K562 (cell line): ENCODE measurements at regions not wholly inside any gene's neighbourhood (a gene's known extent, or its start where the extent isn't known, plus 50 kb on each side); places are given as distances from the start of the nearest gene placed in this dataset.

Experiments used
- ATAC-seq: fragments of 200-7000 bp; cut with Tn5 transposase; 3 replicates; pipeline ENCODE4 v1.9.1; 2020; ENCODE audit warnings: moderate library complexity
- BruUV-seq: library from RNA; stranded (reverse); fragments of 400-500 nt; replicated peaks from 2 replicates; lab custom pipeline; 2021; lab: Mats Ljungman, UMichigan
- CTCF ChIA-PET: fragments of 300-600 bp; formaldehyde crosslinking; extraction: SDS; loops from one replicate; lab custom pipeline; 2021; ENCODE audit warnings: low intra/inter-chr PET ratio; lab: Yijun Ruan, JAX
- POLR2A ChIA-PET: fragments of 300-600, 350-650 bp; sonication (Branson Sonifier 250); formaldehyde crosslinking; extraction: SDS; loops from one replicate; lab custom pipeline; 2021; ENCODE audit warnings: antibody characterized with exemption, inconsistent platforms; lab: Yijun Ruan, JAX
- DNase-seq, 4 experiments: peaks; one replicate each; pipeline versions ENCODE4 v3.0.0 to v3.0.0-alpha.2; 2011 to 2018; ENCODE audit warnings: low spot score in 3 of 4, mixed read lengths in 3 of 4; ENCODE audit errors: extremely low read depth in 1 of 4
- FAIRE-seq: peaks from 2 replicates; lab custom pipeline; 2011; peaks lifted over from hg19 to GRCh38; lab: Jason Lieb, UNC
- H2AFZ ChIP-seq: 2 replicates; pipeline ENCODE4 v1.6.0; 2011; ENCODE audit warnings: low read depth, low read length, control low read depth, inconsistent platforms
- H3K27ac ChIP-seq: fragments of 200-600 bp; 3 replicates; pipeline ENCODE4 v1.8.0; 2011; ENCODE audit warnings: low read depth, mild to moderate bottlenecking, control low read depth, inconsistent platforms, low read length, moderate library complexity, mixed read lengths; ENCODE audit errors: extremely low read depth
- H3K27me3 ChIP-seq, 2 experiments: fragments of 300-600 bp in 1 of 2; 2 replicates in 1 of 2; 3 replicates in 1 of 2; pipeline versions ENCODE4 v1.6.0 to v1.8.0; 2011; ENCODE audit warnings: inconsistent platforms in 2 of 2, low read length in 2 of 2, mild to moderate bottlenecking in 1 of 2, mixed read lengths in 1 of 2, moderate library complexity in 1 of 2; ENCODE audit not compliant: control insufficient read depth in 2 of 2, insufficient read depth in 2 of 2
- H3K36me3 ChIP-seq: fragments of 300-600 bp; 3 replicates; pipeline ENCODE4 v1.8.0; 2011; ENCODE audit warnings: mild to moderate bottlenecking, low read length, inconsistent platforms; ENCODE audit not compliant: control insufficient read depth, insufficient read depth
- H3K4me1 ChIP-seq, 2 experiments: fragments of 200-600 bp in 1 of 2; replicated peaks in 1 of 2; 2 replicates in 1 of 2; 3 replicates in 1 of 2; pipeline versions ENCODE4 v1.5.1 to v1.8.0; 2011; ENCODE audit warnings: inconsistent platforms in 2 of 2, low read length in 2 of 2, mild to moderate bottlenecking in 1 of 2, mixed read lengths in 1 of 2, moderate library complexity in 1 of 2; ENCODE audit not compliant: control insufficient read depth in 2 of 2, insufficient read depth in 2 of 2
- H3K4me2 ChIP-seq: 2 replicates; pipeline ENCODE4 v1.6.1; 2011; ENCODE audit warnings: low read length, control low read depth, inconsistent platforms, mixed read lengths; ENCODE audit not compliant: insufficient read depth
- H3K4me3 ChIP-seq: fragments of 200-600 bp; sonication (generic), shearing (Covaris generic); 2 replicates; pipeline ENCODE4 v1.5.1; 2016; ENCODE audit warnings: control low read depth, inconsistent platforms
- H3K79me2 ChIP-seq: fragments of 200-600 bp; 3 replicates; pipeline ENCODE4 v1.8.0; 2011; ENCODE audit warnings: low read length, inconsistent platforms; ENCODE audit not compliant: control insufficient read depth, insufficient read depth
- H3K9ac ChIP-seq, 2 experiments: 2 replicates each; pipeline versions ENCODE4 v1.6.0 to v1.6.1; 2011; ENCODE audit warnings: low read depth in 2 of 2, low read length in 2 of 2, control low read depth in 1 of 2, inconsistent platforms in 1 of 2, mild to moderate bottlenecking in 1 of 2, mixed read lengths in 1 of 2; ENCODE audit not compliant: insufficient read depth in 1 of 2
- H3K9me1 ChIP-seq: one replicate; pipeline ENCODE4 v1.6.0; 2011; ENCODE audit warnings: inconsistent platforms, mild to moderate bottlenecking, low read length, moderate library complexity; ENCODE audit not compliant: control insufficient read depth, insufficient read depth
- H3K9me3 ChIP-seq: replicated peaks from 2 replicates; pipeline ENCODE4 v1.5.1; 2011; ENCODE audit warnings: low read depth, low read length, inconsistent platforms; ENCODE audit not compliant: control insufficient read depth, insufficient read depth
- H4K20me1 ChIP-seq: replicated peaks from 2 replicates; pipeline ENCODE4 v1.6.1; 2011; ENCODE audit warnings: low read length, inconsistent platforms, mixed read lengths; ENCODE audit not compliant: control insufficient read depth, insufficient read depth
- DMBX1 ChIP-seq: fragments of 250-450 bp; sonication (Bioruptor Pico); IDR thresholded peaks from 2 replicates; pipeline ENCODE4 v1.8.0; 2022; ENCODE audit warnings: inconsistent platforms, mild to moderate bottlenecking, moderate library complexity, borderline replicate concordance
- HEY1 ChIP-seq: fragments of 250-450 bp; sonication (Bioruptor Pico); IDR thresholded peaks from 2 replicates; pipeline ENCODE4 v1.5.0; 2020; ENCODE audit warnings: mild to moderate bottlenecking, moderate library complexity, borderline replicate concordance
- MECOM ChIP-seq: fragments of 250-450 bp; sonication (Bioruptor Pico); IDR thresholded peaks from 2 replicates; pipeline ENCODE4 v1.8.0; 2022; ENCODE audit warnings: inconsistent platforms
- PHB ChIP-seq: fragments of 250-450 bp; sonication (Bioruptor Pico); IDR thresholded peaks from 2 replicates; pipeline ENCODE4 v1.5.0; 2021
- RBM17 ChIP-seq: fragments of 200-400 bp; formaldehyde crosslinking; IDR thresholded peaks from 2 replicates; pipeline ENCODE4 v1.6.1; 2017; ENCODE audit warnings: low read depth, mild to moderate bottlenecking, low read length, borderline replicate concordance
- U2AF1 ChIP-seq: fragments of 200-400 bp; formaldehyde crosslinking; optimal IDR thresholded peaks from 2 replicates; pipeline ENCODE3; 2017; ENCODE audit warnings: mild to moderate bottlenecking, low read depth, low read length, moderate library complexity
- ZKSCAN1 ChIP-seq: fragments of 150-350 bp; IDR thresholded peaks from 2 replicates; pipeline ENCODE4 v1.6.1; 2016; ENCODE audit warnings: low read depth, low read length
- ZNF398 ChIP-seq: fragments of 250-450 bp; sonication (Bioruptor Pico); IDR thresholded peaks from 2 replicates; pipeline ENCODE4 v1.8.0; 2021; ENCODE audit warnings: moderate library complexity, mild to moderate bottlenecking, inconsistent platforms
- ZNF609 ChIP-seq: sonication (generic); formaldehyde crosslinking; IDR thresholded peaks from 2 replicates; pipeline ENCODE4 v1.8.1; 2023; ENCODE audit warnings: missing genetic modification reagents, mild to moderate bottlenecking, borderline replicate concordance
- WGBS: fragments of 100-300 bp; shearing (Covaris generic); methylation state at CpG from one replicate; pipeline ENCODE4 v1.1.6; 2016; ENCODE audit warnings: low coverage, mixed read lengths; ENCODE audit not compliant: insufficient coverage; ENCODE audit errors: missing lambda C conversion rate; 5-methylcytosine and 5-hydroxymethylcytosine counted together
- in situ Hi-C: fragments of 300-500 bp; cut with MboI; formaldehyde crosslinking; loops from 4 replicates; pipeline ENCODE4 v1.15.0; 2018; ENCODE audit warnings: inconsistent platforms, mixed read lengths
- intact Hi-C: fragments of 100-400 bp; cut with micrococcal nuclease; formaldehyde crosslinking; loops from 2 replicates; pipeline ENCODE4 v1.14.2; 2022
- TF ChIP-seq, protein P1 (sequence below): fragments of 450-650 bp; IDR thresholded peaks from 2 replicates; pipeline ENCODE4 v1.6.1; 2016
- TF ChIP-seq, protein P2 (sequence below): sonication (generic); IDR thresholded peaks from 2 replicates; pipeline ENCODE4 v1.6.1; 2016

GRCh38 chr2:57575700-57576268 lies 470.8 kb upstream of the VRK2 start (continued):
- TF ChIP-seq, protein P1, sequence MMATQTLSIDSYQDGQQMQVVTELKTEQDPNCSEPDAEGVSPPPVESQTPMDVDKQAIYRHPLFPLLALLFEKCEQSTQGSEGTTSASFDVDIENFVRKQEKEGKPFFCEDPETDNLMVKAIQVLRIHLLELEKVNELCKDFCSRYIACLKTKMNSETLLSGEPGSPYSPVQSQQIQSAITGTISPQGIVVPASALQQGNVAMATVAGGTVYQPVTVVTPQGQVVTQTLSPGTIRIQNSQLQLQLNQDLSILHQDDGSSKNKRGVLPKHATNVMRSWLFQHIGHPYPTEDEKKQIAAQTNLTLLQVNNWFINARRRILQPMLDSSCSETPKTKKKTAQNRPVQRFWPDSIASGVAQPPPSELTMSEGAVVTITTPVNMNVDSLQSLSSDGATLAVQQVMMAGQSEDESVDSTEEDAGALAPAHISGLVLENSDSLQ = no peak
- no peak for TF ChIP-seq ZKSCAN1
- TF ChIP-seq RBM17 = no peak

GRCh38 chr2:57576983-57577382 lies 469.6 kb upstream of the VRK2 start:
- POLR2A ChIA-PET = no interaction called here
- Histone ChIP-seq H2AFZ (no peak overlapping the region), H3K27ac (no peak overlapping the region), H3K79me2 (no peaks in the 10 kb centered on the region), H3K36me3 (no peaks in the 10 kb centered on the region), H4K20me1 (no peaks in the 10 kb centered on the region), H3K9me3 (no peaks in the 10 kb centered on the region), H3K4me3 (no peak overlapping the region), H3K9ac (no peak overlapping the region)
- DNase-seq (no peak), FAIRE-seq (no peak)
- BruUV-seq = no TSS peak
- TF ChIP-seq, protein P2, sequence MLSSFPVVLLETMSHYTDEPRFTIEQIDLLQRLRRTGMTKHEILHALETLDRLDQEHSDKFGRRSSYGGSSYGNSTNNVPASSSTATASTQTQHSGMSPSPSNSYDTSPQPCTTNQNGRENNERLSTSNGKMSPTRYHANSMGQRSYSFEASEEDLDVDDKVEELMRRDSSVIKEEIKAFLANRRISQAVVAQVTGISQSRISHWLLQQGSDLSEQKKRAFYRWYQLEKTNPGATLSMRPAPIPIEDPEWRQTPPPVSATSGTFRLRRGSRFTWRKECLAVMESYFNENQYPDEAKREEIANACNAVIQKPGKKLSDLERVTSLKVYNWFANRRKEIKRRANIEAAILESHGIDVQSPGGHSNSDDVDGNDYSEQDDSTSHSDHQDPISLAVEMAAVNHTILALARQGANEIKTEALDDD = no peak
- TF ChIP-seq PHB (CRISPR knock-in tag) = no peak
- no peak for TF ChIP-seq HEY1 (CRISPR knock-in tag)
- TF ChIP-seq ZNF609 = no peak
- no peak for TF ChIP-seq ZNF398 (CRISPR knock-in tag)
- no peak for TF ChIP-seq DMBX1
- no peak for TF ChIP-seq U2AF1
- no peak for TF ChIP-seq MECOM (CRISPR knock-in tag)
- TF ChIP-seq, all 486 proteins: peak for 0
- no peaks in the 10 kb centered on the region for H3K4me1 ChIP-seq
- WGBS = 7% methylated on average over 1 of the region's 1 CpG
- intact Hi-C loops = no loop called here
- no peak overlapping the region for H3K4me2 ChIP-seq
- ATAC-seq = no peak
- CTCF ChIA-PET = no interaction called here
- in situ Hi-C loops = no loop called here
- H3K27me3 ChIP-seq = no peaks in the 10 kb centered on the region
- H3K9me1 ChIP-seq = no peaks in the 10 kb centered on the region
